Progenitor cell of endocrine pancreas (in vitro differentiated cells): ENCODE measurements at regions not wholly inside any gene's neighbourhood (a gene's known extent, or its start where the extent isn't known, plus 50 kb on each side); places are given as distances from the start of the nearest gene placed in this dataset.
"Not testable (repeated sequence)": the region's sequence is repeated elsewhere in the genome, so short reads cannot be mapped to it uniquely, and the experiment has no call there.

Experiments used
- DNase-seq: peaks from one replicate; pipeline ENCODE4 v3.0.0; 2021; ENCODE audit warnings: low spot score; ENCODE audit not compliant: unreplicated experiment
- H3K27ac Mint-ChIP-seq: 2 replicates; pipeline ENCODE4 v1.8.0; 2021; ENCODE audit warnings: mild to moderate bottlenecking, moderate library complexity, mixed read lengths
- H3K27me3 Mint-ChIP-seq: 2 replicates; pipeline ENCODE4 v1.8.0; 2021; ENCODE audit warnings: mixed read lengths
- H3K36me3 Mint-ChIP-seq: 2 replicates; pipeline ENCODE4 v1.8.0; 2022; ENCODE audit warnings: mixed read lengths; ENCODE audit not compliant: insufficient read depth
- H3K4me1 Mint-ChIP-seq: 2 replicates; pipeline ENCODE4 v1.8.0; 2021; ENCODE audit warnings: low read depth, mixed read lengths
- H3K4me3 Mint-ChIP-seq: 2 replicates; pipeline ENCODE4 v1.8.0; 2021; ENCODE audit warnings: low read depth, mild to moderate bottlenecking, moderate library complexity, mixed read lengths
- H3K9me3 Mint-ChIP-seq: 2 replicates; pipeline ENCODE4 v1.8.0; 2021; ENCODE audit warnings: low read depth, mixed read lengths
- CTCF ChIP-seq: fragments of 200-600 bp; sonication (generic); IDR thresholded peaks from one replicate; pipeline ENCODE4 v1.5.0; 2021; ENCODE audit warnings: antibody characterized with exemption, mild to moderate bottlenecking; ENCODE audit not compliant: unreplicated experiment

GRCh38 chr3:98692787-98693473, 70.2 kb upstream of the ST3GAL6 start:
- Mint-ChIP-seq H3K4me1 (no peaks in the 10 kb centered on the region), H3K4me3 (no peak overlapping the region), H3K9me3 (no peaks in the 10 kb centered on the region), H3K27ac (no peak overlapping the region), H3K36me3 (no peaks in the 10 kb centered on the region), H3K27me3 (no peaks in the 10 kb centered on the region)
- TF ChIP-seq CTCF: no peak
- DNase-seq: no peak

GRCh38 chr3:98695796-98696195, 67.3 kb upstream of the ST3GAL6 start:
- no peaks in the 10 kb centered on the region for H3K27me3 Mint-ChIP-seq
- H3K4me1 Mint-ChIP-seq: no peaks in the 10 kb centered on the region
- H3K36me3 Mint-ChIP-seq: no peaks in the 10 kb centered on the region
- no peak for TF ChIP-seq CTCF
- no peak for DNase-seq
- no peak overlapping the region for H3K27ac Mint-ChIP-seq
- no peak overlapping the region for H3K4me3 Mint-ChIP-seq
- no peaks in the 10 kb centered on the region for H3K9me3 Mint-ChIP-seq

DNA sequence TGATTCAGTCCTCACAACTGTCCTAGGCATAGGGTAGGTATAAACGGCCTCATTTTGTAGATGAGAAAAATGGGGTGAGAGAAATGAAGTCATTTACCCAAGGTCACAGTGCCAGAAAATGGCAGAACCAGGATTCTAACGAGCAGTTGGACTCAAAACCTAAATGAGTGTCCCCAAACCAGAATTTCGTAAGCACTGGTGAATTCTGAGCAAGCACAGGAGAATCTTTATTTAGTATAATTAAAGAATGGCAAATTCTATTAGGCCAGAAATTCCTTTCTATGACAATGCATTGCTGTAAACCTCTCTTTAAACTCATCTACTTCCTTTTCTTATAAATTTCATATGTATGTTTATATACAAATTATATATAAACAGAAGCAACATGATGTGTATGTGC, 66.8 kb upstream of the ST3GAL6 start:
- DNase-seq, H3K27ac Mint-ChIP-seq, H3K4me3 Mint-ChIP-seq, H3K27me3 Mint-ChIP-seq, H3K36me3 Mint-ChIP-seq, H3K4me1 Mint-ChIP-seq, H3K9me3 Mint-ChIP-seq: not testable (repeated sequence)

- H3K4me1 Mint-ChIP-seq: no peaks in the 10 kb centered on the region
- TF ChIP-seq CTCF: no peak
Measured at GRCh38 chr3:98697225-98697624, 65.9 kb upstream of the ST3GAL6 start.

GRCh38 chr3:98699132-98699531, 64.0 kb upstream of the ST3GAL6 start:
- no peaks in the 10 kb centered on the region for H3K4me1 Mint-ChIP-seq
- H3K36me3 Mint-ChIP-seq: no peaks in the 10 kb centered on the region
- no peak for DNase-seq
- H3K27me3 Mint-ChIP-seq: no peaks in the 10 kb centered on the region
- H3K27ac Mint-ChIP-seq: no peak overlapping the region
- H3K9me3 Mint-ChIP-seq: no peaks in the 10 kb centered on the region
- no peak overlapping the region for H3K4me3 Mint-ChIP-seq
- no peak for TF ChIP-seq CTCF

More at GRCh38 chr3:98697225-98697624, 65.9 kb upstream of the ST3GAL6 start:
- Mint-ChIP-seq H3K9me3 (no peaks in the 10 kb centered on the region), H3K36me3 (no peaks in the 10 kb centered on the region), H3K27ac (no peak overlapping the region), H3K4me3 (no peak overlapping the region), H3K27me3 (no peaks in the 10 kb centered on the region)
- DNase-seq: no peak

DNA sequence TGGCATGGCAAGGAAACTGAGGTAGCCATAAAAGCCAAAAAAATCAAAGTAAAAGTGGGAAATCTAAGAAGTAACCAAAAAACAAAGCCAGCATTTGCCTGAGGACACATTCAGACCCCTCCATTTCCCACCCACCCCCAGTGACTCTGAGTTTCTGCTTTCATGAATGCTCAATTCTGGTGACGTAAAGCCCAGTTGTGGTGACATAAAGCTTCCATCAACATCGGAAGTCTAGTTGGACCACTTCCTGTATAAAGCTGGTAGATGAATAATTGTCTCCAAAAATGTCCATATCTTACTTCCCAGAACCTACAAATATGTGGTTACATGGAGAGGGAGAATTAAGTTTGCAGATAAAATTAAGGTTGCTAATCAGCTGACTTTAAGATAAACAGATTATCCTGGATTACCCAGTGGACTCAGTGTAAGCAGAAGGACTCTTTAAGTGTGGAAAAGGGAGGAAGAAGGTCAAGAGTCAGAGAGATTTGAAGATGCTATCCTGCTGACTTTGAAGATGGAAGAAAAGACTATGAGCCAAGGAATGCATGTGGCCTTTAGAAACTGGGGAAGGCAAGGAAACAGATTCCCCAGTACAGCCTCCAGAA, 62.0 kb upstream of the ST3GAL6 start:
- no peak for TF ChIP-seq CTCF
- DNase-seq: no peak
- no peaks in the 10 kb centered on the region for H3K9me3 Mint-ChIP-seq
- no peaks in the 10 kb centered on the region for H3K36me3 Mint-ChIP-seq
- no peak overlapping the region for H3K4me3 Mint-ChIP-seq
- H3K27ac Mint-ChIP-seq: no peak overlapping the region
- H3K27me3 Mint-ChIP-seq: no peaks in the 10 kb centered on the region
- H3K4me1 Mint-ChIP-seq: no peaks in the 10 kb centered on the region
